KMS-11 (cell line): ENCODE measurements at regions not wholly inside any gene's neighbourhood (a gene's known extent, or its start where the extent isn't known, plus 50 kb on each side); places are given as distances from the start of the nearest gene placed in this dataset.
A peak's percentile ranks its signal among the peaks of the same experiment; 100 is the strongest.

Experiments
- H2AFZ ChIP-seq: fragments of 200-600 bp; sonication (generic); 2 replicates; pipeline ENCODE4 v1.6.1; 2016; ENCODE audit warnings: antibody characterized with exemption, mixed run types, low read depth
- H3K27ac ChIP-seq: fragments of 200-600 bp; sonication (generic); 2 replicates; pipeline ENCODE4 v1.6.1; 2016; ENCODE audit warnings: mild to moderate bottlenecking, mixed run types
- H3K27me3 ChIP-seq: fragments of 200-600 bp; sonication (generic); 2 replicates; pipeline ENCODE4 v1.6.1; 2017; ENCODE audit warnings: mild to moderate bottlenecking, low read depth, mixed run types, moderate library complexity; ENCODE audit not compliant: insufficient read depth
- H3K36me3 ChIP-seq: fragments of 200-600 bp; sonication (generic); 2 replicates; pipeline ENCODE4 v1.6.1; 2017; ENCODE audit warnings: mild to moderate bottlenecking, mixed run types; ENCODE audit not compliant: insufficient read depth
- H3K4me1 ChIP-seq: fragments of 200-600 bp; sonication (generic); 2 replicates; pipeline ENCODE4 v1.6.1; 2016; ENCODE audit warnings: mild to moderate bottlenecking, low read depth, mixed run types; ENCODE audit not compliant: poor library complexity, severe bottlenecking
- H3K4me2 ChIP-seq: fragments of 200-600 bp; sonication (generic); 2 replicates; pipeline ENCODE4 v1.7.0; 2016; ENCODE audit warnings: mild to moderate bottlenecking, mixed run types
- H3K4me3 ChIP-seq: fragments of 200-600 bp; sonication (generic); IDR thresholded peaks from 2 replicates; pipeline ENCODE4 v1.6.1; 2017; ENCODE audit warnings: low read depth, low read length, mixed read lengths; ENCODE audit not compliant: insufficient read depth
- H3K79me2 ChIP-seq: fragments of 200-600 bp; sonication (generic); 2 replicates; pipeline ENCODE4 v1.6.1; 2016; ENCODE audit warnings: low read depth, mixed run types; ENCODE audit not compliant: insufficient read depth
- H3K9ac ChIP-seq: fragments of 200-600 bp; sonication (generic); 2 replicates; pipeline ENCODE4 v1.6.1; 2016; ENCODE audit warnings: mild to moderate bottlenecking, mixed run types
- H4K20me1 ChIP-seq: fragments of 200-600 bp; sonication (generic); 2 replicates; pipeline ENCODE4 v1.6.1; 2016; ENCODE audit warnings: mild to moderate bottlenecking, mixed run types; ENCODE audit not compliant: insufficient read depth
- TF ChIP-seq, protein P1 (sequence below): fragments of 200-600 bp; sonication (generic); conservative IDR thresholded peaks from 2 replicates; pipeline ENCODE4 v1.6.1; 2017; ENCODE audit warnings: low read depth, mild to moderate bottlenecking, antibody characterized with exemption, low read length, moderate library complexity, mixed read lengths

DNA sequence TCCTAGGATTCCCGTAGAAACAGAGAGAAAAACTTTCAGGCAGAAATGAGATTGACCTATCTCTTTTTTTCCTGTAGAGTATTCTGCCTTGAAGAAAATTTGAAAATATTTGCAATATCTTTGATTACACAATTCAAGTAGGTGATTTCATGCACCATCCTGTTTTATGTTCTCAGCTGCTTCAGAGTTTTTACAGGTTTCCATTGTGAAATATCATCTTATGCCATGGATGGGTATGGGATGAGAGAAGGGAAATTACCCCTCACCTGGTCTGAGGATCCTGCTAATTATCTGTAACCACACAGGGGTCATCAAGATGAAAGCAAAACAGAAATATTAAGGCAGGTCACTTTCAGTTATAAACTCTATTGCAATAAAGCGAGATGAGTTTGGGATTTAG is 264.8 kb downstream of the TXNL1 start:
- H3K9ac ChIP-seq = peak overlapping the region; percentile 59; the same call in 1 of the 2 replicates
- no peaks in the 10 kb centered on the region for H3K36me3 ChIP-seq
- H3K4me2 ChIP-seq = peak overlapping the region; percentile 71
- H3K4me3 ChIP-seq = no peak overlapping the region
- H2AFZ ChIP-seq = peak overlapping the region; percentile 49
- peak overlapping the region; percentile 79 for H3K27ac ChIP-seq
- TF ChIP-seq, protein P1, sequence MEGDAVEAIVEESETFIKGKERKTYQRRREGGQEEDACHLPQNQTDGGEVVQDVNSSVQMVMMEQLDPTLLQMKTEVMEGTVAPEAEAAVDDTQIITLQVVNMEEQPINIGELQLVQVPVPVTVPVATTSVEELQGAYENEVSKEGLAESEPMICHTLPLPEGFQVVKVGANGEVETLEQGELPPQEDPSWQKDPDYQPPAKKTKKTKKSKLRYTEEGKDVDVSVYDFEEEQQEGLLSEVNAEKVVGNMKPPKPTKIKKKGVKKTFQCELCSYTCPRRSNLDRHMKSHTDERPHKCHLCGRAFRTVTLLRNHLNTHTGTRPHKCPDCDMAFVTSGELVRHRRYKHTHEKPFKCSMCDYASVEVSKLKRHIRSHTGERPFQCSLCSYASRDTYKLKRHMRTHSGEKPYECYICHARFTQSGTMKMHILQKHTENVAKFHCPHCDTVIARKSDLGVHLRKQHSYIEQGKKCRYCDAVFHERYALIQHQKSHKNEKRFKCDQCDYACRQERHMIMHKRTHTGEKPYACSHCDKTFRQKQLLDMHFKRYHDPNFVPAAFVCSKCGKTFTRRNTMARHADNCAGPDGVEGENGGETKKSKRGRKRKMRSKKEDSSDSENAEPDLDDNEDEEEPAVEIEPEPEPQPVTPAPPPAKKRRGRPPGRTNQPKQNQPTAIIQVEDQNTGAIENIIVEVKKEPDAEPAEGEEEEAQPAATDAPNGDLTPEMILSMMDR = no peak
- H4K20me1 ChIP-seq = no peaks in the 10 kb centered on the region
- H3K4me1 ChIP-seq = peaks cover 40% of the 10 kb centered on the region
- H3K27me3 ChIP-seq = no peaks in the 10 kb centered on the region
- no peaks in the 10 kb centered on the region for H3K79me2 ChIP-seq

DNA sequence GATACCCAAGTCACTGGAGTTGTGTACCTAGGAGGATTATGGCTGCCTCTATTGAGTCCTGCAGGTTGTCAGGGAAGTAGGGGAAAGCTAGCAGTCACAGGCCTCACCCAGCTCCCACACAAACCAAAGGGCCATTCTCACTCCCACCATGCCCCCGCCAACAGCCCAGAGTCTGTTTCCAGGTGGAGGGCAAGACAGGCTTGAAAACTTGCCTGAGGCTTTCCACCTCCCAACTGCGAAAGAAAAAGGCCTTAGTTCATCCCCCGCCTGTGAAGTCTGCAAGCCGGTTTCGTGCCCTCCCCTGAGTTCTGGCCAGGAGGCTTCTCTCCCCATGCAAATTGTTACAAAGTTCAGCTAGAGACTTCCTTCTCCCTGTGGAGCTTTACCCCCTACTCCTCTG is 270.3 kb downstream of the TXNL1 start:
- H3K79me2 ChIP-seq = no peaks in the 10 kb centered on the region
- no peak overlapping the region for H3K4me3 ChIP-seq
- H3K9ac ChIP-seq = no peak overlapping the region
- H3K36me3 ChIP-seq = no peaks in the 10 kb centered on the region
- H3K4me2 ChIP-seq = no peak overlapping the region
- no peak overlapping the region for H2AFZ ChIP-seq
- no peaks in the 10 kb centered on the region for H4K20me1 ChIP-seq
- no peaks in the 10 kb centered on the region for H3K27me3 ChIP-seq
- no peak overlapping the region for H3K27ac ChIP-seq
- TF ChIP-seq, protein P1 = no peak
- H3K4me1 ChIP-seq = peaks cover 5% of the 10 kb centered on the region

DNA sequence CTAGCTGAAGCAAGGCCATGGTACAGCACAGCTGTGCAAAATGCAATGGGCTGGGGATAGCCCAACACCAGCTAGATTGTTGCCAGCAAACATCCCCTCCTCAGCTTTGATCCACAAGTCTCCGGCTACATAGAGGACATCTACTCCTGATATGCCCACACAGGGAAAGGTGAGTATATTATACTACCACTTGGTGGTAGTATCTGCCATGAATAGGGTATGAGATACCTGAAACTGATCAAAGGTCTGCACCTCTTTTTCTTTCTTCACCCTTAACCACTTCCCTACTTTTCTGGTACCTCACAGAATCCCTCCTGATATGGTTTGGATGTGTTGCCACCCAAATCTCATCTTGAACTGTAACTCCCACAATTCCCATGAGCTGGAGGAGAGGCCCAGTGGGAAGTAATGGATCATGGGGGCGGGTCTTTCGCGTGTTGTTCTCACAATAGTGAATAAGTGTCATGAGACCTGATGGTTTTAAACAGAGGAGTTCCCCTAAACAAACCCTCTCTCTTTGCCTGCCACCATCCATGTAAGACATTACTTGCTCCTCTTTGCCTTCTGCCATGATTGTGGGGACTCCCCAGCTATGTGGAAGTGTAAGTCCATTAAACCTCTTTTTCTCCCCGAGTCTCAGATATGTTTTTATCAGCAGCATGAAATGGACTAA is 279.6 kb downstream of the TXNL1 start:
- Histone ChIP-seq H3K4me2 (no peak overlapping the region), H3K27ac (no peak overlapping the region), H3K27me3 (no peaks in the 10 kb centered on the region), H3K79me2 (no peaks in the 10 kb centered on the region), H3K4me1 (peaks cover 10% of the 10 kb centered on the region), H3K36me3 (no peaks in the 10 kb centered on the region), H4K20me1 (no peaks in the 10 kb centered on the region), H2AFZ (no peak overlapping the region), H3K9ac (no peak overlapping the region), H3K4me3 (no peak overlapping the region)
- TF ChIP-seq, protein P1 = no peak

DNA sequence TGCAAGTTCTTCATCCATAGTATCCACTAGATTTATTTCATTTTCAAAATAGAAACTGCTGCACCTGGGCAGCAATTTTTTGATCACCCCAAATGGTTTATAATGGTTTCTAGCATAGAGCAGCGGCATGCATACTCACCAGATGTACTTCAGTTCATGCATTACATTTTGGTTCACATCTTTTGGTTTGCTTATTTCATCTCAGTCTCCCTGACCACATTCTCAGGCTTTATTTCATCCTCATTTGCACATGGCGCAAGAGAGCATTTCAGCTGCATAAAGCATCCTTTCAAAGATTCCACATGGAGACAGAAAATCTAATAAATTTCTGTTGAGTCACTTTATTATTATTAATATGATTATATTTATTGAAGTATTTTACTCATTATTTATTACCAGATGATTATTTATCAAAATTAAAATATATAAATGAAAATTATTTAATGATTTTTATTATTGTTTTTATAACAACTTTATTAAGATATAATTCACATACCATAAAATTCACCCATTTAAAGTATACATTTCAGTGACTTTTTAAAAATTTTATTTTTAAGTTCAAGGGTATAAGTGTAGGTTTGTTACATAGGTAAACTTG is 284.6 kb downstream of the TXNL1 start:
- H3K4me2 ChIP-seq = no peak overlapping the region
- H3K27me3 ChIP-seq = no peaks in the 10 kb centered on the region
- TF ChIP-seq, protein P1 = no peak
- no peaks in the 10 kb centered on the region for H3K36me3 ChIP-seq
- H4K20me1 ChIP-seq = no peaks in the 10 kb centered on the region
- H3K4me1 ChIP-seq = peaks cover 13% of the 10 kb centered on the region
- H3K27ac ChIP-seq = no peak overlapping the region
- no peak overlapping the region for H2AFZ ChIP-seq
- no peaks in the 10 kb centered on the region for H3K79me2 ChIP-seq
- no peak overlapping the region for H3K4me3 ChIP-seq
- no peak overlapping the region for H3K9ac ChIP-seq
